ENCODE measurements at regions not wholly inside any gene's neighbourhood (a gene's known extent, or its start where the extent isn't known, plus 50 kb on each side); places are given as distances from the start of the nearest gene placed in this dataset.

DNA sequence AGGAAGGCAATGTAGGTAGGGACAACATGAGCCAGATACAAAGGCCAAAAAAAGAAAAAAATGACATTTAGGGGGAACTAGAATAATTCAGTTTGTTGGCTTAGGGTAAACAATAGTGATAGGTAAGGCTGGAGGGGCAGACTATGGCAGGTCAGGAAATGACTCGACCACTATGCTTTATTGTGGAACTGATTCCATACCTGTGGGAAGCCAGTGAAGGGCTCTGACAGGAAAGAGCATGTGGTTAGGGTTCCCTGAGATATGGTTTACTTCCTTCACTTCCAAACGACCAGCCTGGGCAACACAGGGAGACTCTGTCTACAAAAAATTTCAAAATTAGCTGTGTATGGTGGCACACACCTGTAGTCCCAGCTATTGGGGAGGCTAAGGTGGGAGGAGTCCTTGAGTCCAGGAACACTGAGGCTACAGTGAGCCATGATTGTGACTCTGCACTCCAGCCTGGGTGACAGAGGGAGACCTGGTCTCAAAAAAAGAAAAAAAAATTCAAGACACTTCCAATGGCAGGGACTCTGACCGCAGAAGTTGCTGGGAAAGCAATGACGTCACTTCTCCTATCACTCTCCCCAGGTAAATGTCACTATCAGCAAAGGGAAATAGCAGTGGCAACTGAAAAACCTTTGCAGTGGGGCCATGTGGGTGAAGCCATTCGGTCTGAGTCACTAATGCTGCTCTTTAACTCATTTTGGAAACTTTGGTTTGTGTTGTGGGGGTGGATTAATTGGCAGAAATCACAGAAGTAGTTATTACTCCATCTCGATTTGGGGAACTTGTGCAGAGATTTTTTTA, 192.8 kb upstream of the TSC22D1 start:
- Histone ChIP-seq H3K9me3 (no peaks in the 10 kb centered on the region), H3K4me1 (peaks cover 4% of the 10 kb centered on the region), H3K36me3 (ENCODE audit: low read depth, missing control alignments) (no peaks in the 10 kb centered on the region), H3K27me3 (no peaks in the 10 kb centered on the region), H3K27ac (no peak overlapping the region), H3K4me3 (no peak overlapping the region)
- intact Hi-C loops (cut with DNase I; ENCODE audit: low total_unique reads), result no loop called here
- 61 to 74% methylated on average over 6 of the region's 6 CpGs for WGBS, 2 donors
- no peak for DNase-seq
- TF ChIP-seq, protein P1, sequence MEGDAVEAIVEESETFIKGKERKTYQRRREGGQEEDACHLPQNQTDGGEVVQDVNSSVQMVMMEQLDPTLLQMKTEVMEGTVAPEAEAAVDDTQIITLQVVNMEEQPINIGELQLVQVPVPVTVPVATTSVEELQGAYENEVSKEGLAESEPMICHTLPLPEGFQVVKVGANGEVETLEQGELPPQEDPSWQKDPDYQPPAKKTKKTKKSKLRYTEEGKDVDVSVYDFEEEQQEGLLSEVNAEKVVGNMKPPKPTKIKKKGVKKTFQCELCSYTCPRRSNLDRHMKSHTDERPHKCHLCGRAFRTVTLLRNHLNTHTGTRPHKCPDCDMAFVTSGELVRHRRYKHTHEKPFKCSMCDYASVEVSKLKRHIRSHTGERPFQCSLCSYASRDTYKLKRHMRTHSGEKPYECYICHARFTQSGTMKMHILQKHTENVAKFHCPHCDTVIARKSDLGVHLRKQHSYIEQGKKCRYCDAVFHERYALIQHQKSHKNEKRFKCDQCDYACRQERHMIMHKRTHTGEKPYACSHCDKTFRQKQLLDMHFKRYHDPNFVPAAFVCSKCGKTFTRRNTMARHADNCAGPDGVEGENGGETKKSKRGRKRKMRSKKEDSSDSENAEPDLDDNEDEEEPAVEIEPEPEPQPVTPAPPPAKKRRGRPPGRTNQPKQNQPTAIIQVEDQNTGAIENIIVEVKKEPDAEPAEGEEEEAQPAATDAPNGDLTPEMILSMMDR (IDR thresholded peaks at IDR 0.05), result no peak
- TF ChIP-seq POLR2A (IDR thresholded peaks at IDR 0.05), result no peak

DNA sequence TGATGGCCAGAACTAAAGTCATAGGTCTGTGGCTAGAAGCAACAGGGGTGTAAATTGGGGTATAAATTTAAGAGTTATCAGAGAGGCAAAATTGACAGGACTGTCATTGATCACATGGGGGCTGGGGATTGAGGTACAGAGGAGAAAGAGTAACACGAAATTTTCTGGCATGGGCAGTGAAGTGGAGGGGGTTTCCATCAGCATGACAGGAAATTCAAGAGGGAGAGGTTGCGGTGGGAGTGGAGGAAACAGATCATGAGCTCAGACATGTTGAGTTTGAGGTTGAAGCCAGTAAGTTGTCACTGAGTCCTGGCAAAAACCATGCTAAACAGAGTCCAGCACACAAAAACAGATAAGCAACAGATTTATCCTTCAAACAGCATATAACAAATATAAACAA, 192.1 kb upstream of the TSC22D1 start:
- no peaks in the 10 kb centered on the region for H3K36me3 ChIP-seq (ENCODE audit: low read depth, missing control alignments)
- no peak for TF ChIP-seq POLR2A (IDR thresholded peaks at IDR 0.05)
- TF ChIP-seq, protein P1 (IDR thresholded peaks at IDR 0.05), result no peak
- 67 to 70% methylated on average over 2 of the region's 2 CpGs for WGBS, 2 donors
- no peaks in the 10 kb centered on the region for H3K27me3 ChIP-seq
- H3K9me3 ChIP-seq, result no peaks in the 10 kb centered on the region
- intact Hi-C loops (cut with DNase I; ENCODE audit: low total_unique reads), result no loop called here
- no peak overlapping the region for H3K27ac ChIP-seq
- H3K4me3 ChIP-seq, result no peak overlapping the region
- peaks cover 9% of the 10 kb centered on the region for H3K4me1 ChIP-seq
- DNase-seq, result no peak

DNA sequence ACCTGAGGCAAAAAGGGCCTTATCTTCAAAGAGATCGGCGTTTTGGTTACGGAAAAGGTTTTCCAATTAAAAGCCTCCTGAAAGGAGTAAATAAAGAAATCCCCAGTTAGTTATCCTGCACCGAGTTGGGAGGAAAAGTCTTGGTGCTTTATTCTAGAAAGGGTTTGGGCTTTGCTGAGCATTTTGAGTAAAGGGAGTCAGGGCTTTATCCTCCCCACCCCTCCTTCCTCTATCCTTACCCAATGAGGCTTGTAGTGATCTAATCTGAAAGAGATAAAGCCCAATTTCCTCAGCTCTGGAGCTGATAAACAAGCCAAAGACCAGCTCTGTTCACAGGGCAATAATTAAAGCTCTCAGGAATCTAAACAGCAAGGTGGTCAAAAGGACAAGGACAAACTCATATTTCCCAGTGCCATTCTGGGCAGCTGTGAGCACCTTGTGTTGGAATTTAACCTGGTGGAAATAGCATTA, 188.9 kb upstream of the TSC22D1 start:
- H3K27me3 ChIP-seq, result no peaks in the 10 kb centered on the region
- no peaks in the 10 kb centered on the region for H3K36me3 ChIP-seq (ENCODE audit: low read depth, missing control alignments)
- H3K9me3 ChIP-seq, result no peaks in the 10 kb centered on the region
- DNase-seq, result no peak
- no peak overlapping the region for H3K27ac ChIP-seq
- intact Hi-C loops (cut with DNase I; ENCODE audit: low total_unique reads), result no loop called here
- peaks cover 9% of the 10 kb centered on the region for H3K4me1 ChIP-seq
- 50 to 60% methylated on average over 4 of the region's 4 CpGs for WGBS, 2 donors
- no peak overlapping the region for H3K4me3 ChIP-seq
- TF ChIP-seq, protein P1 (IDR thresholded peaks at IDR 0.05), result no peak
- TF ChIP-seq POLR2A (IDR thresholded peaks at IDR 0.05), result no peak

- Histone ChIP-seq H3K9me3 (no peaks in the 10 kb centered on the region), H3K4me3 (no peak overlapping the region), H3K27me3 (no peaks in the 10 kb centered on the region), H3K27ac (no peak overlapping the region), H3K36me3 (ENCODE audit: low read depth, missing control alignments) (no peaks in the 10 kb centered on the region), H3K4me1 (peaks cover 9% of the 10 kb centered on the region)
- 58 to 59% methylated on average over 8 of the region's 8 CpGs for WGBS, 2 donors
- no peak for TF ChIP-seq POLR2A (IDR thresholded peaks at IDR 0.05)
- TF ChIP-seq, protein P1 (IDR thresholded peaks at IDR 0.05), result no peak
- no peak for DNase-seq
- intact Hi-C loops (cut with DNase I; ENCODE audit: low total_unique reads), result no loop called here
Measured at GRCh38 chr13:44764302-44764692, 188.2 kb upstream of the TSC22D1 start.

Data from testis (tissue), 2 donors.